Keratinocyte (primary cell): ENCODE measurements at regions not wholly inside any gene's neighbourhood (a gene's known extent, or its start where the extent isn't known, plus 50 kb on each side); places are given as distances from the start of the nearest gene placed in this dataset.

Experiments
- DNase-seq: peaks from one replicate; pipeline ENCODE4 v3.0.0-alpha.2; 2011; ENCODE audit warnings: low read depth, missing footprints, low spot score
- FAIRE-seq: peaks from 2 replicates; lab custom pipeline; 2011; peaks lifted over from hg19 to GRCh38; lab: Jason Lieb, UNC
- H2AFZ ChIP-seq: 2 replicates; pipeline ENCODE4 v1.6.0; 2012; ENCODE audit warnings: low read length, control low read depth, inconsistent platforms; ENCODE audit not compliant: control insufficient read depth
- H3K27ac ChIP-seq: 2 replicates; pipeline ENCODE4 v1.5.1; 2011; ENCODE audit warnings: low read length; ENCODE audit not compliant: control insufficient read depth, insufficient read depth
- H3K27me3 ChIP-seq: 3 replicates; pipeline ENCODE4 v1.6.0; 2011; ENCODE audit warnings: low read length; ENCODE audit not compliant: control insufficient read depth, insufficient read depth; ENCODE audit errors: extremely low read depth
- H3K36me3 ChIP-seq, 2 experiments: 2 replicates in 1 of 2; 3 replicates in 1 of 2; pipeline ENCODE4 v1.5.1; 2011; ENCODE audit warnings: low read length in 2 of 2, mild to moderate bottlenecking in 1 of 2; ENCODE audit not compliant: control insufficient read depth in 2 of 2, insufficient read depth in 2 of 2; ENCODE audit errors: extremely low read depth in 1 of 2
- H3K4me1 ChIP-seq: 3 replicates; pipeline ENCODE4 v1.5.1; 2011; ENCODE audit warnings: low read length; ENCODE audit not compliant: control insufficient read depth, insufficient read depth; ENCODE audit errors: extremely low read depth
- H3K4me2 ChIP-seq: 3 replicates; pipeline ENCODE4 v1.6.0; 2011; ENCODE audit warnings: low read depth, low read length; ENCODE audit not compliant: control insufficient read depth, insufficient read depth; ENCODE audit errors: extremely low read depth
- H3K4me3 ChIP-seq, 3 experiments: fragments of 200-600 bp in 1 of 3; sonication (generic) in 1 of 3; 2 replicates in 2 of 3; 3 replicates in 1 of 3; pipeline ENCODE4 v1.5.1; 2011 to 2016; ENCODE audit warnings: low read length in 3 of 3, mild to moderate bottlenecking in 3 of 3, control low read depth in 2 of 3, inconsistent platforms in 1 of 3, low read depth in 1 of 3, mixed read lengths in 1 of 3, mixed run types in 1 of 3, moderate library complexity in 1 of 3; ENCODE audit not compliant: control insufficient read depth in 2 of 3, insufficient read depth in 2 of 3; ENCODE audit errors: extremely low read depth in 1 of 3
- H3K79me2 ChIP-seq: 2 replicates; pipeline ENCODE4 v1.6.0; 2012; ENCODE audit warnings: low read length; ENCODE audit not compliant: control insufficient read depth, insufficient read depth
- H3K9ac ChIP-seq: 3 replicates; pipeline ENCODE4 v1.6.0; 2011; ENCODE audit warnings: low read length; ENCODE audit not compliant: control insufficient read depth, insufficient read depth; ENCODE audit errors: extremely low read depth
- H3K9me1 ChIP-seq: 3 replicates; pipeline ENCODE4 v1.6.0; 2011; ENCODE audit warnings: low read length; ENCODE audit not compliant: control insufficient read depth, insufficient read depth; ENCODE audit errors: extremely low read depth
- H3K9me3 ChIP-seq: 2 replicates; pipeline ENCODE4 v1.5.1; 2012; ENCODE audit warnings: low read depth, low read length; ENCODE audit not compliant: control insufficient read depth
- H4K20me1 ChIP-seq: 3 replicates; pipeline ENCODE4 v1.6.0; 2011; ENCODE audit warnings: low read length; ENCODE audit not compliant: control insufficient read depth, insufficient read depth; ENCODE audit errors: extremely low read depth
- EZH2 ChIP-seq: IDR thresholded peaks from one replicate; pipeline ENCODE4 v1.6.1; 2012; ENCODE audit warnings: inconsistent platforms, mild to moderate bottlenecking, low read length, moderate library complexity
- dilution Hi-C: fragments of 300-500 bp; cut with MboI; formaldehyde crosslinking; loops from one replicate; pipeline ENCODE4 v1.7.0; 2020; ENCODE audit warnings: low sequenced_read_pairs; ENCODE audit not compliant: extremely low pct_ligation_motif_present
- TF ChIP-seq, protein P1 (sequence below), 3 experiments: IDR thresholded peaks in 1 of 3; conservative IDR thresholded peaks in 1 of 3; optimal IDR thresholded peaks in 1 of 3; 2 replicates in 2 of 3; 3 replicates in 1 of 3; pipeline versions ENCODE3 to v1.5.1; 2011; ENCODE audit warnings: low read length in 3 of 3, mild to moderate bottlenecking in 3 of 3, moderate library complexity in 2 of 3, control low read depth in 1 of 3, inconsistent platforms in 1 of 3; ENCODE audit not compliant: insufficient read depth in 2 of 3; ENCODE audit errors: extremely low read depth in 1 of 3

DNA sequence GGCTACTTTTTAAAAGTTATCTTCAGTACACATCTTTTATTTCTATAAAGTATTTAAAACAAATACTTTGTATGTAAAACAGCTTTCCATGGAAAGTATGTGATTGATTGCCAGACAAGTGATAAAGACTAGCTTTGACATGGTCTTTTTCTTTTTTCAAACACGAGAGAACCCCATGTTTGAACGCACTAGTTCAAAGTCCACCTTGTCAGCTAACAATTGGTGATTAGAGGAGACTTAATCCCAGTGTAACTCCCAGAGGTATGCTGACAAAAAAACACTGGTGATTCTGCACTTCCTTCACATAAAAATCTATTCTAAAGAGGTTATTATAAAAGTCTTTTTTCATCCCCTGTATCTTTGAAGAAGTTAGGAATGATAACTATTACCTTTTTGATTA lies 438.1 kb downstream of the GJA1 start:
- Histone ChIP-seq H2AFZ (no peak overlapping the region), H4K20me1 (no peaks in the 10 kb centered on the region), H3K4me1 (no peaks in the 10 kb centered on the region), H3K4me3 (no peak overlapping the region), H3K79me2 (no peaks in the 10 kb centered on the region), H3K27ac (no peak overlapping the region), H3K4me2 (no peak overlapping the region), H3K9ac (no peak overlapping the region), H3K36me3 (no peaks in the 10 kb centered on the region), H3K9me1 (no peaks in the 10 kb centered on the region), H3K9me3 (no peaks in the 10 kb centered on the region), H3K27me3 (no peaks in the 10 kb centered on the region)
- dilution Hi-C loops = no loop called here
- no peak for FAIRE-seq
- no peak for TF ChIP-seq EZH2
- TF ChIP-seq, protein P1, sequence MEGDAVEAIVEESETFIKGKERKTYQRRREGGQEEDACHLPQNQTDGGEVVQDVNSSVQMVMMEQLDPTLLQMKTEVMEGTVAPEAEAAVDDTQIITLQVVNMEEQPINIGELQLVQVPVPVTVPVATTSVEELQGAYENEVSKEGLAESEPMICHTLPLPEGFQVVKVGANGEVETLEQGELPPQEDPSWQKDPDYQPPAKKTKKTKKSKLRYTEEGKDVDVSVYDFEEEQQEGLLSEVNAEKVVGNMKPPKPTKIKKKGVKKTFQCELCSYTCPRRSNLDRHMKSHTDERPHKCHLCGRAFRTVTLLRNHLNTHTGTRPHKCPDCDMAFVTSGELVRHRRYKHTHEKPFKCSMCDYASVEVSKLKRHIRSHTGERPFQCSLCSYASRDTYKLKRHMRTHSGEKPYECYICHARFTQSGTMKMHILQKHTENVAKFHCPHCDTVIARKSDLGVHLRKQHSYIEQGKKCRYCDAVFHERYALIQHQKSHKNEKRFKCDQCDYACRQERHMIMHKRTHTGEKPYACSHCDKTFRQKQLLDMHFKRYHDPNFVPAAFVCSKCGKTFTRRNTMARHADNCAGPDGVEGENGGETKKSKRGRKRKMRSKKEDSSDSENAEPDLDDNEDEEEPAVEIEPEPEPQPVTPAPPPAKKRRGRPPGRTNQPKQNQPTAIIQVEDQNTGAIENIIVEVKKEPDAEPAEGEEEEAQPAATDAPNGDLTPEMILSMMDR (optimal IDR thresholded peaks at IDR 0.05 in 1 of 3, IDR thresholded peaks at IDR 0.05 in 1 of 3, conservative IDR thresholded peaks at IDR 0.05 in 1 of 3; ENCODE audit: extremely low read depth in 1 of 3, insufficient read depth in 2 of 3, low read length in 3 of 3) = no peak
- no peak for DNase-seq

DNA sequence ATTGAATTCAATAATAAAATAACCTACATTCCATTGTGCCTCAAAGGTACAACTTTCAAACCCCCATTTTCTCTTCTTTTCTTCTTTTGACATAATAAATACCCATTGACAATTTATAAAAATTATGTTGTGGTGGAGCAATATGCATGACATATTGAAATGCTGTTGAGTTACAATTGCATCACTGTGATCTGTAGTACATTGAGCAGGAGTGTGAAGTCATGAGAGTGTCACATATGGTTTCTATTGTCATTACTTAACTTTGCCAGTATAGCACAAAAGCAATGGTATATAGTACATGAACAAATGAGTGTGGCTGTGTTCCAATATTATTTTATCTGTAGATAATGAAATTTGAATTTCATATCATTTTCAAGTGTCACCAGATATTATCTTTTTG lies 441.3 kb downstream of the GJA1 start:
- no peaks in the 10 kb centered on the region for H3K4me1 ChIP-seq

More for the DNA sequence above, 441.3 kb downstream of the GJA1 start:
- no peaks in the 10 kb centered on the region for H3K9me3 ChIP-seq
- dilution Hi-C loops = no loop called here
- H4K20me1 ChIP-seq = no peaks in the 10 kb centered on the region
- no peak for TF ChIP-seq EZH2
- TF ChIP-seq, protein P1 (optimal IDR thresholded peaks at IDR 0.05 in 1 of 3, IDR thresholded peaks at IDR 0.05 in 1 of 3, conservative IDR thresholded peaks at IDR 0.05 in 1 of 3; ENCODE audit: extremely low read depth in 1 of 3, insufficient read depth in 2 of 3, low read length in 3 of 3) = no peak
- no peaks in the 10 kb centered on the region for H3K36me3 ChIP-seq
- H3K79me2 ChIP-seq = no peaks in the 10 kb centered on the region
- H3K27me3 ChIP-seq = no peaks in the 10 kb centered on the region
- DNase-seq (no peak), FAIRE-seq (no peak)
- no peak overlapping the region for H3K27ac ChIP-seq
- no peaks in the 10 kb centered on the region for H3K9me1 ChIP-seq
- H3K9ac ChIP-seq = no peak overlapping the region
- H3K4me2 ChIP-seq = no peak overlapping the region
- H2AFZ ChIP-seq = no peak overlapping the region
- H3K4me3 ChIP-seq = no peak overlapping the region
